ENCODE measurements at regions not wholly inside any gene's neighbourhood (a gene's known extent, or its start where the extent isn't known, plus 50 kb on each side); places are given as distances from the start of the nearest gene placed in this dataset.

DNA sequence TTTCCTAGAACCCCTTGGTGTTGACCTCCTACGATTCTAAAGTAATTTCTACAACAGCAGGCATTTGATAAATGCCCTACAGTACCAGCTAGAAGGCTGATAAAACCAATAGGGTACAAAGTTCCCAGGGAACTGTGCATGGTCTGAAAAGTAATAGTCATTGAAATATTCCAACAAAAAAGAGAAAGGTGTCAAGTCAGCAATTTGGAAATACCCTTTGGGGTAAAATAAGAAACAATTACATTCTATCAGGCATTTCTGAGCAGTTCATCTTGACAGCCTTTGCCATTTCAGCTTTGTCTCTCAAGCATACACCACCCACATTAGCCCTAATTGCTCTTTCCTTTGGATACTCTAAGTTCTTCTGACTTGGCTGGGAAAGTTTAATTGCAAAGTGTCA is 542.9 kb upstream of the DDX18 start:
- TF ChIP-seq, protein P1, sequence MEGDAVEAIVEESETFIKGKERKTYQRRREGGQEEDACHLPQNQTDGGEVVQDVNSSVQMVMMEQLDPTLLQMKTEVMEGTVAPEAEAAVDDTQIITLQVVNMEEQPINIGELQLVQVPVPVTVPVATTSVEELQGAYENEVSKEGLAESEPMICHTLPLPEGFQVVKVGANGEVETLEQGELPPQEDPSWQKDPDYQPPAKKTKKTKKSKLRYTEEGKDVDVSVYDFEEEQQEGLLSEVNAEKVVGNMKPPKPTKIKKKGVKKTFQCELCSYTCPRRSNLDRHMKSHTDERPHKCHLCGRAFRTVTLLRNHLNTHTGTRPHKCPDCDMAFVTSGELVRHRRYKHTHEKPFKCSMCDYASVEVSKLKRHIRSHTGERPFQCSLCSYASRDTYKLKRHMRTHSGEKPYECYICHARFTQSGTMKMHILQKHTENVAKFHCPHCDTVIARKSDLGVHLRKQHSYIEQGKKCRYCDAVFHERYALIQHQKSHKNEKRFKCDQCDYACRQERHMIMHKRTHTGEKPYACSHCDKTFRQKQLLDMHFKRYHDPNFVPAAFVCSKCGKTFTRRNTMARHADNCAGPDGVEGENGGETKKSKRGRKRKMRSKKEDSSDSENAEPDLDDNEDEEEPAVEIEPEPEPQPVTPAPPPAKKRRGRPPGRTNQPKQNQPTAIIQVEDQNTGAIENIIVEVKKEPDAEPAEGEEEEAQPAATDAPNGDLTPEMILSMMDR (IDR thresholded peaks at IDR 0.05): no peak
- TF ChIP-seq POLR2A (IDR thresholded peaks at IDR 0.05): no peak

Data from Peyer's patch (tissue), 4 donors.